Glutamatergic neuron (in vitro differentiated cells): ENCODE measurements at regions not wholly inside any gene's neighbourhood (a gene's known extent, or its start where the extent isn't known, plus 50 kb on each side); places are given as distances from the start of the nearest gene placed in this dataset.
"Not testable (repeated sequence)": the region's sequence is repeated elsewhere in the genome, so short reads cannot be mapped to it uniquely, and the experiment has no call there.

ENCODE experiments used
- DNase-seq: peaks from one replicate; pipeline ENCODE4 v3.0.0; 2022
- H3K27ac Mint-ChIP-seq: one replicate; pipeline ENCODE4 v1.8.0; 2020; ENCODE audit warnings: mild to moderate bottlenecking, mixed read lengths, inconsistent platforms; ENCODE audit not compliant: unreplicated experiment
- H3K27me3 Mint-ChIP-seq: one replicate; pipeline ENCODE4 v1.8.0; 2020; ENCODE audit warnings: mild to moderate bottlenecking, moderate library complexity, mixed read lengths, inconsistent platforms; ENCODE audit not compliant: unreplicated experiment
- H3K36me3 Mint-ChIP-seq: one replicate; pipeline ENCODE4 v1.8.0; 2020; ENCODE audit warnings: mild to moderate bottlenecking, mixed read lengths, inconsistent platforms; ENCODE audit not compliant: unreplicated experiment
- H3K4me1 Mint-ChIP-seq: one replicate; pipeline ENCODE4 v1.8.0; 2020; ENCODE audit warnings: mild to moderate bottlenecking, low read depth, mixed read lengths, inconsistent platforms; ENCODE audit not compliant: unreplicated experiment
- H3K4me3 Mint-ChIP-seq: one replicate; pipeline ENCODE4 v1.8.0; 2020; ENCODE audit warnings: mild to moderate bottlenecking, mixed read lengths, inconsistent platforms; ENCODE audit not compliant: unreplicated experiment
- H3K9me3 Mint-ChIP-seq: one replicate; pipeline ENCODE4 v1.8.0; 2020; ENCODE audit warnings: mild to moderate bottlenecking, moderate library complexity, mixed read lengths, inconsistent platforms; ENCODE audit not compliant: unreplicated experiment
- CTCF ChIP-seq: fragments of 200-600 bp; sonication (generic); IDR thresholded peaks from one replicate; pipeline ENCODE4 v1.5.0; 2021; ENCODE audit not compliant: partially characterized antibody, unreplicated experiment

GRCh38 chr16:85284141-85284817 lies 172.0 kb upstream of the CIBAR2 start:
- DNase-seq: peak; percentile 37
- Mint-ChIP-seq H3K4me3 (peak overlapping the region; percentile 34), H3K4me1 (peaks cover 60% of the 10 kb centered on the region), H3K9me3 (peaks cover 21% of the 10 kb centered on the region), H3K36me3 (no peaks in the 10 kb centered on the region), H3K27ac (peak overlapping the region; percentile 95), H3K27me3 (peaks cover 16% of the 10 kb centered on the region)
- TF ChIP-seq CTCF: no peak

- H3K4me1 Mint-ChIP-seq: peaks cover 63% of the 10 kb centered on the region
- no peak for TF ChIP-seq CTCF
- H3K27me3 Mint-ChIP-seq: peaks cover 22% of the 10 kb centered on the region
Measured at GRCh38 chr16:85285681-85286065, 173.4 kb upstream of the CIBAR2 start.

DNA sequence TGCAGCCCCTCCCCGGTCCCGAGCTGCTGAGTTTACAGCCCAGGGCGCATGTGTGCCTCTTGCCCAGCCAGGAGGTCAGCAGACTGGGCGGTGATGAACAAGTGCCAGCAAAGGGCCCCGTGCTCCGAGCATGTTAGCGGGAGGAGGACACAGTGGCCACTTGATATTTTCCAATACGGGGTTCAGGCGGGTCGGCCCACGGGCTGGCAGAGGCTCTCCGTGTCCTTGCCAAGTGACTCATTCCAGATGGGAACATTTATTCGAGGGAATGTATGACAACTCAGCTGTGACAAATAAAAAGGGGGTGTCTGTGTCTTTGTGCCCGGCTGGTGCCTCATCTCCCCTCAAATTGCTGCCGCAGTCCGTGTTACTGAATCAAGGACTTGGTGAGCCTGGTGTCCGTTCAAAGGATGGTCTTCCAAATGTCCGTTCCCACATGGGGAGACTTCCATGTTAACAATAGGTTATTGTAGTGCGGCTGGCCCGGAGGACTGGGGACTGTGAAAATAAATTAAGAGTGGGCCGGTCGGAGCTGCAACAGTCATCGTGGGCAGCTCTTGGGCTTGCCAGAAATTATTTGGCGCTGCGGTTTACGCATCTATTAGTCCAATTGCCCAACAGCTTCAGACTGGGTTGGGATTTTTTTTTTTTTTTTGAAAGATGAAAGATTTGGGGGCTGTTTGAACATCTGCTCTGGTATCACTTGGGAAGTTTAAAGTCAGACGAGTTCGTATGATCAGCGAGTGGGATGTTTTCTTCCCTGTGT lies 174.0 kb upstream of the CIBAR2 start:
- H3K36me3 Mint-ChIP-seq: no peaks in the 10 kb centered on the region
- peak overlapping the region; percentile 95 for H3K27ac Mint-ChIP-seq
- H3K27me3 Mint-ChIP-seq: peaks cover 24% of the 10 kb centered on the region
- H3K9me3 Mint-ChIP-seq: peaks cover 21% of the 10 kb centered on the region
- peaks cover 59% of the 10 kb centered on the region for H3K4me1 Mint-ChIP-seq
- peak overlapping the region; percentile 54 for H3K4me3 Mint-ChIP-seq
- TF ChIP-seq CTCF: no peak
- DNase-seq: no peak

More at GRCh38 chr16:85285681-85286065, 173.4 kb upstream of the CIBAR2 start:
- Mint-ChIP-seq H3K9me3 (peaks cover 21% of the 10 kb centered on the region), H3K36me3 (no peaks in the 10 kb centered on the region), H3K27ac (peak overlapping the region; percentile 95), H3K4me3 (peak overlapping the region; percentile 54)
- no peak for DNase-seq

- peak; percentile 92 for DNase-seq
Measured at GRCh38 chr16:85286951-85287814, 174.9 kb upstream of the CIBAR2 start.

GRCh38 chr16:85287815-85288109 lies 175.5 kb upstream of the CIBAR2 start:
- H3K4me1 Mint-ChIP-seq: peaks cover 48% of the 10 kb centered on the region
- peak overlapping the region; percentile 63 for H3K4me3 Mint-ChIP-seq
- H3K27me3 Mint-ChIP-seq: peaks cover 21% of the 10 kb centered on the region
- DNase-seq, H3K36me3 Mint-ChIP-seq: not testable (repeated sequence)
- H3K9me3 Mint-ChIP-seq: peaks cover 19% of the 10 kb centered on the region
- H3K27ac Mint-ChIP-seq: peak overlapping the region; percentile 97

More at GRCh38 chr16:85286951-85287814, 174.9 kb upstream of the CIBAR2 start:
- Mint-ChIP-seq H3K9me3 (peaks cover 19% of the 10 kb centered on the region), H3K4me1 (peaks cover 54% of the 10 kb centered on the region), H3K27me3 (peaks cover 24% of the 10 kb centered on the region), H3K27ac (peak overlapping the region; percentile 97), H3K4me3 (peak overlapping the region; percentile 63), H3K36me3 (no peaks in the 10 kb centered on the region)
- no peak for TF ChIP-seq CTCF
